ENCODE measurements at regions not wholly inside any gene's neighbourhood (a gene's known extent, or its start where the extent isn't known, plus 50 kb on each side); places are given as distances from the start of the nearest gene placed in this dataset.

DNA sequence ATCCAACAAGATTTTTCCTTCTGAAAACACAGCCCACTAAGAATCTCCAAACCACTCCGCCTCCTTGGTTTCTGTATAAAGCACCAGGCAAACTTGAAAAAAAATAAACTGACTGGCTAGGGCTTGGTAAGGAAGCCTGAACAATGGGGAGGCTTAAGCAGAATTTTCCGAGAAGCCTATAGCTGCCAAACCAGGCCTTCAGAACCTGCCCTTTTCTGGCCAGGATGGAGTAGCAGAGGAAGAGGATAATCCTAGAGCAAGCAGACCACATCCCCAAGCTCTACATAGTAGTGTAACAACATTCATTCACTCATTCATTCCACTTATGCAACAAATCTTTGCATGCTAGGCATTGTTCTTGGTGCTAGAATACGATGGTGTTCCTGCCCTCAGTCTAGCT is 529.6 kb upstream of the ZEB2 start:
- no peak for DNase-seq

DNA sequence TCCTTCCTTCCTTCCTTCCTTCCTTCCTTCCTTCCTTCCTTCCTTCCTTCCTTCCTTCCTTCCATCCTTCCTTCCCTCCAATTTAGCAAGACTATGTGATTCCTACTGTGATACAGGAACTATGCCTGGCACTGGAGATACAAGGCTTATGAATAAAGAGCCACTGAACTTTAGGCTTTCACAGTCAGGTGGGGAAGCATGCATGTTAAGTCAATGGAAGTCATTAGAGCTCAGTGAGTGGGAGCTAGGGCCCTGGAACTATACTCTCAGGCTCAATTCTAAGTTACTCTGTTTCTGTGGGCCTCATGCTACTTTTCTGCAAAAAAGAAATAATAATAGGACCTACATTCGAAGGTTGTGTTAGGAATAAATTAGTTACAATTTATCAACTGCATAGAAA is 527.6 kb upstream of the ZEB2 start:
- no peak for DNase-seq

DNA sequence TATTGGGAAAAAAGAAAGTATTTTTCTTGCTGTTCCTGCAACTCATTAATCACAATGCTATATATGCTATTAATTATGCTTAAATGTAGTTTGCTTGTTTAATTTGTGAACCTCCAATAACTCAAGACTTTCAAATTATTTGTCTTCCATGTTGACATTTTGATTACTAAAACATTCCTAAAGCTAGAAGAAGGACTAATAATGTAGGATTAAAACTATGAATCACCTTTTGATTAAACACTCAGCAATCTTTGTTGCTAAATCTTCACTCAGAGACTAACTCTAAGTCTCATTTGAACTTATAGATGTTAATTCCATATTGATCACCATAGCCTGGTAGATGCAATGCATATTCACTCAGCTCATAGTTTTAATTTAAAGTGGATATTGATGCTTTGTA is 524.6 kb upstream of the ZEB2 start:
- DNase-seq: no peak

DNA sequence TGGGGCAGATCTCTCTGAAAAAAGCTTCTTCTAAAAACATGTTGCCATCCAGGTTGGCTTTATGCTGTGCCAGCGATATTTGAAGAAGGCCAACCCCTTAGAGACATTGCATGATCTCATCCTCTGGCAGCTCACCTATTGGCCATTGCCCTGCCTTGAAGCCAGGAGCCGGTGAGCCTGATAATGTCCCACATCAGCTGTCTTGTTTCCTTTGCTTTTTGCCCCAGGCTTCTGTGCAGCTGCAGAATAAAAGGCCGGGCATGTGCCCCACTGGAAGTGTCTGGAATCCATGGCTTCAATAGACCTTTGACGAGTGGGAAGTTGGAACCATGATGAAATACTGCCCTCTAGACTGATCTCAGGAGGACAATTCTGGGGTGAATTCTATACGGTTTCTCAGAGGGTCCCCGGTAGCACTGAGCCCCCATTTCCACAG is 523.5 kb upstream of the ZEB2 start:
- peak in 38 of 58 donors; percentile 3 to 86 (median 44) for DNase-seq

DNA sequence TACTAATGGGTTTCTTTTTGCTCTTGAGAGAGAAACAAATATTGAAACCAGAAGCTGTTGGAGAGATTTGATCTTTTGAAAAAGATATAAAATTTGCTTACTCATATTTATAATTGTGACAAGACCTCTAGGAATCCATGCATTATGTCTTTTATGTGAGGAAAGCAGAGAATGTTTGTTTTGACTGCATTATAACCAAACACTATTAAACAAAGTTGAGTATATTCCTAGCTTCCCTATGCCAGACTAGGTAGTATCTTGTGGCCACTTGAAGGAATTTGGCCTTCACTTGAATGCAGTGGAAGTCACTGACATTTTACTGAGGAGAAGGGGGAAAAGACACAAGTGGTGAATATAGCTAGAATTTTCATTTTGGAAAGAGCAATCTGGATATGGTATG is 521.8 kb upstream of the ZEB2 start:
- no peak for DNase-seq

DNA sequence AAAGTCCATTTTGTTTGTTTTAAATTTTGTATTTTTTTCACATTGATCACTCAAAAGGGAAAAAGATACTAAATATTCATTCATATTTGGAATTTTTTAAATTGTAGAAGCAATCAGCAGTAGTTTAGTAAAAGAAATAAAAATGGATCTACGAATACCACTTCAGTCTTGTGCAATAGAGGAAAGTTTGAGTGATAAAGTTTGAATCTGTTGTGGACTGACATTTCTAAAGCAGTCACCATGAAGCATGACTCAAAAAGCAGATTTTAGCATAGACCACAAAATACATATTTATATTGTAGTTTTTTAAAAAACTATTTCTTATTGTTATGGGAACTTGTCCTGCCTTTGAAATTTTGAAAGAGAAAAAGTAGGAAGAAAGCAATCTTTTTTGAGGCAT is 520.5 kb upstream of the ZEB2 start:
- no peak for DNase-seq

DNA sequence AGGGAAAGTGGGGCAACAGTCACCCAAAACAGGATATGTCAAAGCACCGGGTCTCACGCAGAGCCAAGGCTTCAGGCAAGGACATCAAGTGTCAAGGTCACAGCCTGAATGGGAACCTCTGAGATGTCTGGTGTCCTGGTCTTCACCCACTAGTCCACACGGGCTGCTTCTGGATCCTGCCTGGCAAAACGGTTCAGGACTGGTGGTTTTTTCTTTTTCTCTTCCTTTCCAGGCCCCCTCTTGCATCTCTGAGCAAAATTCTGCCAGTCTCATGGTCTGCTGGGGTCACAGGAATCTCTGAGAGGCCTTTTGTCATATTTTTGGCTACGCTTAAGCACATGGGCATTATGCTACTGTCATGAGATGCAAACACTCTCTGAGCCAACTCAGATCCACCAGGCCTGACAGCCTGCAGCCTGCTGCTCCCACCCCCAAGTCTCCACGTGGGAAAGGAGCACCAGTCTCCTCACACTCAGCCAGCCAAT is 518.2 kb upstream of the ZEB2 start:
- peak in 42 of 58 donors; percentile 2 to 73 (median 28) for DNase-seq

DNA sequence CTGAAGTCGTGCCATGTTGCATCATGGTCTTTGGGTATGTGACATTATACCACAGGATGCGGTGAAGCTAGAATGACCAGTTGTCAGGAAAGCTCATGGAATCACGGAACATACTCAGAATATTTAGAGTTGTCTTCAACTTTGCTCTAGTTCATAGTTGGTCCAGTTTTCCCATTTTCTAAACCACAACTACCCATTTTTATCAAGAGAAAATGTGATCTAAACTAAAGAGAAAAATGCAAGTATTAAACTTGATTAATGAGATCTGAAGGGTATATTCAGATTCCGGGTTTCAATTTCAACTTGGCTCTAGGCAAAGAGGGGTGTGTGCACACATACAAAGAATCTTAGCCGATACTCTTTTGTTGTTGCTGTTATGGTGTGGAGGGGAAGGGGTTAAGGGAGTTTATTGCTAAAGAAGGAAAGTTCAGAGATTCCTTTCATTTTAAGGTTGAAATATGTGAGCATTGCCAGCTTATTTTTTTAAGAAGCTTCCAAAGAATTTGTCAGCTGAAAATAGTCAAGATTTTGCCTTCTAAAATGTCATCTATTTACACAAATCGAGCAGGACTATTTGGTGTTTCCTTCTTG is 516.6 kb upstream of the ZEB2 start:
- no peak for DNase-seq

DNA sequence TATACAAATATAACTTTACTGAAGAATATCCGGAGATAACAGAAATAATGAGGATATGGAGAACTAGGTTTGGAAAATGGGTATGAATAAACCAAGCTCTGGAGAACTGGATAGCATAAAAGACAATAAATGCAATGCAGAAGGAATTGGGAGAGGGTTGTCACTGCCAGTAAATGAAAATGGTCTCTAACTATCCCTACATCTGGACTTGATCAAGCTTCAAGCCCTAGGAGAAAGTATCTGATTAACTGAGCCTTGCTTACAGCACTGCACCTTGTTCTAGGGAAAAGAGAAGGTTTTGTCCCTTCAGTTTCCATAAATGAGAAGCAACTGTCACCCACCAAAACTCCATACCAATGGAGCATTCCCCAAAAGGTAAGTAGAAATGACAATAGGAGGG is 514.6 kb upstream of the ZEB2 start:
- DNase-seq: no peak

DNA sequence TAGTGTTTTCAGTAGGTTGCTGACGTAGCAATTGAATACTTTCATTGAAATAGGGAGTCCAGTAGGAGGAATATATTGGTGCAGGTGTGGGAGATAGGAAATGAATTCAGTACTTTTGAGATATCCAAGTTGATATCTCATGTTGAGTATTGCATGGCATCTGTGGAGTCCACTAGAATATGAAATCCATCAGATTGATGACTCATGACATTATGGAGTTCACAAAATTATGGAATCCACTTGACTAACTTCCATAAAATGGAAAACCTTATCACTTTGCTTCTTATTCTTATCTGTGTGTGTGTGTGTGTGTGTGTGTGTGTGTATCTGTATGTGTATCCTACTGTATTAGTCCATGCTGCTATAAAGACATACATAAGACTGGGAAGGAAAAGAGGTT is 513.5 kb upstream of the ZEB2 start:
- no peak for DNase-seq

DNA sequence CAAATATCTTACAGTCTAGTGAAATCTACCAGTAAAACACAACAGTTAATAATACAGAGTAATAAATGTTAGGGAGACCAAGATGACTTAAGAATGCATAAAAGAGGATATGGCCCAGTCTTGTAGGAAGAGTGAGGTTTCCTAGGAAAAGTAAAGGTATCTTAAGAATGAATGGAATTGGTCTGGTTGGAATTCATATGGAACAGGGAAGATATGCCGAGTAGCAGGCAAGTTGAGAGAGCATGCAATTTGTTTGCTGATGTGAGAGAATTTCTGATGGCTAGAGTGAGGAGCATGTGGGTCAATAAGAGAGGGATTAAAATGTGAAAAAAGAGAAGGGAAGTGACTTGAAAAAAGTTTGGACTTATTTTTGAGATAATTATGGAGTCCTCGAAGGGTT is 512.9 kb upstream of the ZEB2 start:
- no peak for DNase-seq

DNA sequence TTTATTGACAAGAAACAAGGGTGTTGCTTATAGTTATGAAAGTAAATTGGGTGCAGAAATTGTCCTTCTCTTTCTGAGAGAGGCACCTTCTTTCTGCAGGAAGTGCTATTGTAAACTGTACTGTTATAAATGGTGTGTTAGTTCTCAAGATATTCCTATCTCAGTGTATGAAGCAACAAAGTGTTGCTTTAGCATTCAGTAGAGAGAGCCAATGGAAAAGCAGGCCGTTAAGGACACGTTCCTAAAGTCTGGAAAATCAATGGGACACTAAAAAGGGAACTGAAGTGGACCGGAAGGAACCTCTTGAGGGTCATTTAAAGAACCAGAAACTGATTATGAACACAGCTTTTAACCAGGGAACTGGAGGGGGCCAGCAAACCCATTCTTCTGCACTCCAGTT is 510.0 kb upstream of the ZEB2 start:
- no peak for DNase-seq

DNA sequence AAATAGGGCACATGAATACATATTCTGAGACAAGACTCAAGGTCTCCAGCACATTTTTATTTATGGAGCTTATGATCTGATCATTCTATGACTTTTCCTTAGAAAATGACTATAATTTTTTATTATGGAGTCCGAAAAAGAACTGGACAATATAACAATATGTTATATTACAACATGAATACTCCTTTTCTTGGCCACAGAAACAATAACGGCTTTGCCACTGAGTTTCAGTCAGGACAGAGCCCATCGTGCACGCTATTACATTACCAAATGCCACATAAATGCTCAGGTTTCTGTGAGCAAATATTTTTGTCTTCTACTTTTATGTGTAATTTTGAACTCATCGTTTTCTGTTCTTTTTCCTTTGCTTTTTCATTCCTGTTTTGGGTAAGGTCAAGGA is 509.2 kb upstream of the ZEB2 start:
- DNase-seq: no peak

DNA sequence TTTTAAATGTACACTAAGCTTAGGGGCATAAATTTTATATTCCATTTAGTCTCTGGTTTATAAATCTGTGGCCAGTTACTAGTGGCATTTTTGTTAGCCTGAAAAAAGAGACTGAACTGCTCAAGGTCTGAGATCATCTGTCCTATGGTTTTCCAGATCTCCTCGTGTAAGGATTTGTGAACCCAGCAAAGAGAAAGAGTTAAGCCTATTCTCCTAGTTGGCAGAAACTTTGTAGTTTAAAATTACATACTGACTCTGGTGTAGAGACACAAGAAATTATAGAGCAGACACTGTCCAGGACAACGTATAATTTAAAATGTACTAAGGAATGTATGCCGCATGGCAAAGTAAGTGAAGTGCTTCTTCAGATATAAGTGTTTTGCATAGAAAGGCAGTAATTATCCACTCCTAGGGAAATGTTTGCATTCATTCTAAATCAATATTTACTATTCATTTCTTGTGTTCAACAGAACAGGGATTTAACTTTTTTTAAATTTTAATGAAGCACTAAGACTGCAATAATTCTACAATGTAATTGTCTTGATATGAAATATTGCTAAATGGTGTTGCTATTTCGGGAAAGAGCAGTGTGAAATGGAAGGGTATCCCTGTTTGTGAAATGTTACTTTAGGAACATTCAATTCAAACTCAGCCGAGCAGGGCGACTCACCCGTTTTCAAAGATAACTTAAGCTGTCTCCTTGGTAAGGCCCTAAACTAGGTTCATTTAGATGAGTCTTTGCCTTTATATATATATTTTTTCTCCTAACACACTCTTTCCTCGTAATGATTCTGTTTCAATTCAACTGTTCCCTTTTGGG is 508.4 kb upstream of the ZEB2 start:
- no peak for DNase-seq

DNA sequence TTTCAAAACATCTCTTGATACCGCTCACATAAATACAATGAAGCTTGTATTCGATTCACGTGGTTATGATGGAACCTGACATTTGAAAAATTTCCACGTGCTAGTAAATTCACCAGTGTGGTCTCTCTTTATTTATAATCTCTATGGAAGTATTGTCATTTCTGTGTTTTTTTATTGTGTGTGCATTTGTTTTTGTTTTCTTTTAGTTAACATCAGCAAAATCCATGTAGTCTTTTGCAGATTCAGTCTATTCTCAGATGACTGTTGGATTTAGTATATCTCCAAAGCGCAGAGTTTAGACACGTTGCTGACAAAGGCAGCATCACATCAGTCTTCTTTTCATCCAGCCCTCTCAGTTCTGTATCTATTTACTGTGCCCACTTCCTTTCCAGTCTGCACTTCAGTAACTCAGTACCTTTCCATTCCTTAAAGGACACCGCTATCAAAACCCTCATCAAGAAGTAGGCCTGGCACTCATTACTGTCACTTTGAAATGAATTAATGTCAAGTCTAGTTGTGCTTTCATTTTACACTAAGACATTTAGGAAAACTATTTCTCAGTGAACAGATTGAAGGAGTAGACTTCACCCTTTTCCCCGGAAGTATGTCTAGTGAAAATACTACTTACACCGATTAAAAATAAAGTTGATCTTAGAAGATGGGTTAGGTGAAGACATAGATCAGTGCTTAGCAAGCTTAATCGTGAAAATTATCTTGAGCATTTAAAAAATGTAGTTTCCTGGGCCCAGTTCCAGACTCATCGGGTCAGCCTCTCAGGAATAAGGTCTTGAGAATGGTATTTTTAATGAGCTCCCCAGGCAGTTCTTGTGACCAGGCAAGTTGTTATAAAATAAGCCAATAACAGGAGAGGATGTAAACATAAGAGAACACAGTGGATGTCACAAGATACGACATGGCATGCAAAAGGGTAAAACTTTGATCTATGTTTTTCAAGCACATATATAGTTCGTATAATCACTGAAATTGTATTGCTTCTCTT is 506.8 kb upstream of the ZEB2 start:
- no peak for DNase-seq

DNA sequence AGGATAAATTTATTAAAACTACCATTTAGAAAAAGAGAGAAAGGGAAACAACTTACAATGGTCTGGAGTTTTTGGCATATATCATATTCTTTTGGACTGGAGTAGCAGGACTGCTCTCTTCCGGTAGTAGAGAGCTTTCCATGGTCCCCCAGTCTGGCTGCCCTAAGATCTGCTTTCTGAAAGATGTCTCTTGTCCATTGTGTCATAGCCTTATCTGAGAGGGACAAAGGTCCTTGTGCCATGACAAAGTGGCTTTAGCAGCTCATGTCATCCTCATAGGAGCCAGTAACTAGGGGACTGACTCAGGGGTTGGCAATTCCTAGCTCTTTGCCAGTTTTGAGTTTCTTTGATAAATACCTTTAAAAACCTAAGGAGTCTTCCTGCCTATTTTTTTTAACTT is 505.5 kb upstream of the ZEB2 start:
- peak in 1 of 58 donors; percentile 14 for DNase-seq

DNA sequence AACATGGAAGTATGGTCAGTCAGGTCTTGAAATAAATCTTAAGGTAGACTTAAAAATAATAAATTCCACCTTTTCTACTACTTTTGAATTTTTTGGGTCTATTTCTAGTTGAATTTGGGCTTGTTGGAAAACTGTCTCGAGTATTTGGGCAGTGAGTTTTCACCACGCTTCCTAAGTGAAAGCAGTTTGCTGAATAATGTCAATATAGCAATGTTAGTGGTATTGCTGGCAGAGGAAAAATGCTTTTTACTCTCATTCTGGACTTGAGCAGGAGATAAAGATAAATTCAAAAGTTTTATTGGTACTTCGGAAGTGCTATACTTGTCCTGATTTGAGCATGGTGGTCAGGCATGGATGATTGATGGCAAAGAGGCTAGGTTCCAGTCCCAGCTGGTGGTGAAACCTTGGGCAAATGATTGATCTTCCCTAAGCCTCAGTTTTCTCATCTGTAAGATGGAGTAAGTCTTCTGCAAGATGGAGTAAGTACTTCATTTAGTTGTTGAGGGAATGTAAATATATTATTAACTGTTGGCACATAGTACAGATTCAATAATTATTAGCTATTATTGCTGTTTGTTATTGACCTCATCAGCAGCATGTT is 503.5 kb upstream of the ZEB2 start:
- DNase-seq: no peak

DNA sequence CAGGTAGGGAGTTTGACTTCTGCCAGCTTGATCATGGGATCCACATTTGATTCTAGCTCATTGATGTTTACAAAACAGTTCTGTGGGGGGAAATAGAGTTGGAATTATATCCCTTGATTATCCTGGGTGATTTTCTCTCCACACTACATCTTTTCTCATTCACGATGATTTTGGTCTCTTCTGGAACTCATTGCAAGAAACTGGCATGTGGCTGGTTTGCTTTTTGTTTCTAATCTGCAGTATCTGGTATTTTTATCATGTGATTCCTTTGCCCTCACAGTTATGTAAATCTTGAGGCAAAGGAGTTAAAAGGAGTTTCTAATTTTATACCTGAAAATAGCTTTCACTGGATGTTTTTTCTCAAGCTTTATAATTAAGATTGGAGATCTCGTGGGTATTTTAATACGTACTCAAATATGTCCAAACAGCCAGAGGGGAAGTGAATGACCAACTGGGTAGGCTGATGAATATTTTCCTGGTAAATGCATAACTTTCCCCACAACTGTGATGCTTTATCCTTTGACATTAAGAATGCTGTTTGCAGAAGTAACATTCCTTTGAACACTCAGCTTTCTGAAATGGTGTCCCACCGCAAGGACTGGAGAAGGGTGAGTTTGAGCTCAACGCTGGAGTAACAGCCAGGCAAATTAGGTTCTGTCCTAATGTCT is 502.9 kb upstream of the ZEB2 start:
- DNase-seq: no peak

DNA sequence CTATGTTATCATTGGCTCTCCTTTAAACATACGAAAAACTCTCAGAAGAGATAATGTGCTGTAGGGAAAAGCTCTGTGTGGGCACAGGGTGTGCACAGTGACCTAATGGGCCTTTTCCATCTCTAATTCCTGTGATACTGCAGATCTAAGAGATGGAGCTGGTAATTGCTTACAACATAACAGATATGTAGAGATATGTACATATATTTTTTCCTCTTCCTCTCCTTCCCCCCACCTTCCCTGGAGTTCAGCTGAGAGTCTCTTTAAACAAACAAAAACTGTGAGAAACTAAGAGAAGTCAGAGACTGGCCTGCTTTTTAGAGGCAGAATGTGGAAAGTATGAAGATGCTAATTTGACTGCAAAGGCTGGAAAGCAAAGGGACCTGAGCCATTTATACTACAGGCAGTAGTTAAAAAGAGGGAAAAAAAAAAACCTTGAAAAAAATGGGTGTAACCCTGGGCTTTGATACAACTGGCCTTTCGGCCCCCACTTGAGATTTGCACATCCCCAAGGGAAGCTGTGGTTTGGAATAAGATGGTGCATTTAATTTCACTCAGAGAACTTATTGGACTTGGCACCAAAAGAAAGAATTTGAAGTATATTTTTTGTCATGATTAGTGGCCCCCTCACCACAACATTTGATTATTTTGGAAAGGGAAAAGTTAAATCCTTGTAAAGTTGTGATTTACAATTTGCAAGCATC is 502.2 kb upstream of the ZEB2 start:
- no peak for DNase-seq

DNA sequence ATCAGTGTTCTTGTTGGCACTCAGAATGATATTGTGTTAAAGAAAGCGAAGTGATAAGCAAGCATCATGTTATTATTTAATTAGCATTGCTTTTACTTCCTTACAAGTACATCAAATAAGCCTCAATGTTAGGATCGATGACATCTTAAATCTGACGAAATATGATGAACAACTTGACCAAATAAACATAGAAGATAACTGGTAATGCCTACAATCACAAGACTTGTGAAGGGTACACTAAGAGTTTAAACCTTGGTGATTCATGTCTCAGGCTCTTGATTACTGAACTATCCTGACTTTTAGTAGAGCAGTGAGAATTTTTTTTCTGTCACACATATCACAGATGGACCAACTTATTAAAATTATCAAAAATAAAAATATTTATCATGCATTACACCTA is 500.8 kb upstream of the ZEB2 start:
- DNase-seq: no peak

Data from anterior cingulate cortex (tissue), 58 donors.